ENCODE measurements at regions not wholly inside any gene's neighbourhood (a gene's known extent, or its start where the extent isn't known, plus 50 kb on each side); places are given as distances from the start of the nearest gene placed in this dataset.

- H4K20me1 ChIP-seq (ENCODE audit: control insufficient read depth, insufficient read depth): no peaks in the 10 kb centered on the region
- no peak overlapping the region for H3K4me2 ChIP-seq (ENCODE audit: control insufficient read depth, insufficient read depth)
- H3K79me2 ChIP-seq (ENCODE audit: control insufficient read depth, insufficient read depth, low read length): no peaks in the 10 kb centered on the region
- no peak for FAIRE-seq
- no peak overlapping the region for H2AFZ ChIP-seq (ENCODE audit: control insufficient read depth, low read depth, low read length)
- no peak for TF ChIP-seq CTCF (IDR thresholded peaks at IDR 0.05 in 2 of 3, conservative IDR thresholded peaks at IDR 0.05 in 1 of 3; ENCODE audit: control insufficient read depth in 2 of 3, extremely low read depth in 1 of 3, insufficient read depth in 1 of 3, low read depth in 3 of 3, low read length in 3 of 3)
- no peak for TF ChIP-seq NRF1 (conservative IDR thresholded peaks at IDR 0.05; ENCODE audit: low read depth, low read length)
- TF ChIP-seq ASH2L (IDR thresholded peaks at IDR 0.05; ENCODE audit: borderline replicate concordance, low read depth): no peak
- no peak for TF ChIP-seq MTA2 (IDR thresholded peaks at IDR 0.05; ENCODE audit: low read depth)
- no peak for TF ChIP-seq POLR2A (IDR thresholded peaks at IDR 0.05; ENCODE audit: low read depth, low read length)
- no peak for TF ChIP-seq CBFB (IDR thresholded peaks at IDR 0.05; ENCODE audit: low read depth)
- TF ChIP-seq FOXK2 (IDR thresholded peaks at IDR 0.05): no peak
- TF ChIP-seq PAX8 (IDR thresholded peaks at IDR 0.05): no peak
- no peak for TF ChIP-seq TAF1 (IDR thresholded peaks at IDR 0.05; ENCODE audit: borderline replicate concordance, low read depth, low read length)
- no peak for TF ChIP-seq SMC3 (IDR thresholded peaks at IDR 0.05; ENCODE audit: borderline replicate concordance, low read length)
- TF ChIP-seq FOS (IDR thresholded peaks at IDR 0.05; ENCODE audit: borderline replicate concordance, extremely low read depth, insufficient read length): no peak
- no peak for TF ChIP-seq USF1 (IDR thresholded peaks at IDR 0.05; ENCODE audit: borderline replicate concordance, extremely low read length, insufficient read depth, low read depth, low read length)
- TF ChIP-seq ZNF207 (IDR thresholded peaks at IDR 0.05; ENCODE audit: borderline replicate concordance): no peak
- TF ChIP-seq SREBF1 (IDR thresholded peaks at IDR 0.05; ENCODE audit: low read length): no peak
- WGBS (ENCODE audit: insufficient coverage, insufficient replicate concordance, low lambda C conversion rate, missing lambda C conversion rate): 49% methylated on average over 6 of the region's 6 CpGs
- H3K9me3 ChIP-seq (replicated peaks; ENCODE audit: control insufficient read depth, insufficient read depth, low read length): no peaks in the 10 kb centered on the region
- ChIA-PET SMC1A (ENCODE audit: uncharacterized antibody, unreplicated experiment) (interaction anchor here (0.8 to 1.2 kb wide), 2 partner anchors 13 to 39 kb away, joined by 3 read pairs; no protein-coding TSS in a partner anchor), CTCF (no interaction called here), RAD21 (ENCODE audit: unreplicated experiment) (interaction anchor here (1.0 kb wide), 1 partner anchor 102 kb away, joined by 5 read pairs; no protein-coding TSS in a partner anchor), POLR2A (no interaction called here)
- no peak overlapping the region for H3K4me3 ChIP-seq
- no peaks in the 10 kb centered on the region for H3K36me3 ChIP-seq (ENCODE audit: control insufficient read depth in 2 of 2, insufficient read depth in 2 of 2, low read length in 1 of 2)
- BruUV-seq (replicated peaks): no TSS peak
- no peak overlapping the region for H3K9ac ChIP-seq (ENCODE audit: control insufficient read depth, insufficient read depth, low read length)
- intact Hi-C loops (cut with micrococcal nuclease; ENCODE audit: unreplicated experiment): no loop called here
- no peaks in the 10 kb centered on the region for H3K27me3 ChIP-seq (replicated peaks in 1 of 2; ENCODE audit: control insufficient read depth in 2 of 2, insufficient read depth in 2 of 2, low read length in 1 of 2)
- in situ Hi-C loops (cut with MboI): no loop called here
- no peaks in the 10 kb centered on the region for H3K4me1 ChIP-seq (ENCODE audit: control insufficient read depth, insufficient read depth, low read length)
- no peak for DNase-seq (ENCODE audit: low read depth, low spot score)
- no peak for ATAC-seq
- H3K27ac ChIP-seq (ENCODE audit: control insufficient read depth, insufficient read depth): no peak overlapping the region
Observed at GRCh38 chr7:46024263-46024916, 103.3 kb upstream of the IGFBP3 start.
